ENCODE measurements at regions not wholly inside any gene's neighbourhood (a gene's known extent, or its start where the extent isn't known, plus 50 kb on each side); places are given as distances from the start of the nearest gene placed in this dataset.

DNA sequence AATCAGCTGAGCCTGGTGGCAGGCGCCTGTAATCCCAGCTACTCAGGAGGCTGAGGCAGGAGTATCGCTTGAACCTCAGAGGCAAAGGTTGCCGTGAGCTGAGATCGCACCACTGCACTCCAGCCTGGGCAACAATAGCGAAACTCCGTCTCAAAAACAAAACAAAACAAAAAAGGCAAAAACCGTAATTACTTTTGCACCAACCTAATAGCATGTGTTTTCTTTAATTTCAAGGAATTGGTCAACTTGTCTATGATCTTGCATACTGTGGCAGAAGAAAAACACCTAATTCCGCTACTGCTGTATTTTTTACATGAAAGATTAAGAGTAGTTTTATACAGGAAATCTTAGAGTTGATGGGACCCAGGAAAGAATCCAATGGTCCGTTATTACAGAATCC lies 241.2 kb downstream of the COL4A1 start:
- Histone ChIP-seq H3K36me3 (ENCODE audit: control insufficient read depth in 4 of 4, insufficient read depth in 3 of 4, low read depth in 1 of 4, low read length in 3 of 4) (no peaks in the 10 kb centered on the region), H3K4me1 (ENCODE audit: control insufficient read depth in 4 of 4, insufficient read depth in 4 of 4, low read length in 3 of 4) (peaks cover 12 to 29% (median 20%) of the 10 kb centered on the region in 4 donors)

More for the DNA sequence above, 241.2 kb downstream of the COL4A1 start:
- 95% methylated on average over 9 of the region's 9 CpGs for WGBS
- H3K9me3 ChIP-seq (ENCODE audit: control insufficient read depth in 4 of 4, low read length in 3 of 4): no peaks in the 10 kb centered on the region
- DNase-seq (ENCODE audit: low spot score): no peak
- no peak overlapping the region for H3K27ac ChIP-seq (ENCODE audit: low read depth in 1 of 2, low read length in 2 of 2)
- no peaks in the 10 kb centered on the region for H3K27me3 ChIP-seq (ENCODE audit: control insufficient read depth in 4 of 4, insufficient read depth in 4 of 4, low read length in 3 of 4)
- no peak overlapping the region for H3K9ac ChIP-seq (ENCODE audit: low read depth in 1 of 2, low read length in 2 of 2)
- no peak overlapping the region for H3K4me3 ChIP-seq (ENCODE audit: low read depth in 1 of 3, low read length in 3 of 3)
- no peak for TF ChIP-seq REST (IDR thresholded peaks at IDR 0.05)
- TF ChIP-seq RXRA (IDR thresholded peaks at IDR 0.05): no peak
- no peak for TF ChIP-seq FOXA1 (IDR thresholded peaks at IDR 0.05)
- TF ChIP-seq TAF1 (conservative IDR thresholded peaks at IDR 0.05): no peak
- TF ChIP-seq, protein P1, sequence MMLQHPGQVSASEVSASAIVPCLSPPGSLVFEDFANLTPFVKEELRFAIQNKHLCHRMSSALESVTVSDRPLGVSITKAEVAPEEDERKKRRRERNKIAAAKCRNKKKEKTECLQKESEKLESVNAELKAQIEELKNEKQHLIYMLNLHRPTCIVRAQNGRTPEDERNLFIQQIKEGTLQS (IDR thresholded peaks at IDR 0.05): no peak
- TF ChIP-seq, protein P2, sequence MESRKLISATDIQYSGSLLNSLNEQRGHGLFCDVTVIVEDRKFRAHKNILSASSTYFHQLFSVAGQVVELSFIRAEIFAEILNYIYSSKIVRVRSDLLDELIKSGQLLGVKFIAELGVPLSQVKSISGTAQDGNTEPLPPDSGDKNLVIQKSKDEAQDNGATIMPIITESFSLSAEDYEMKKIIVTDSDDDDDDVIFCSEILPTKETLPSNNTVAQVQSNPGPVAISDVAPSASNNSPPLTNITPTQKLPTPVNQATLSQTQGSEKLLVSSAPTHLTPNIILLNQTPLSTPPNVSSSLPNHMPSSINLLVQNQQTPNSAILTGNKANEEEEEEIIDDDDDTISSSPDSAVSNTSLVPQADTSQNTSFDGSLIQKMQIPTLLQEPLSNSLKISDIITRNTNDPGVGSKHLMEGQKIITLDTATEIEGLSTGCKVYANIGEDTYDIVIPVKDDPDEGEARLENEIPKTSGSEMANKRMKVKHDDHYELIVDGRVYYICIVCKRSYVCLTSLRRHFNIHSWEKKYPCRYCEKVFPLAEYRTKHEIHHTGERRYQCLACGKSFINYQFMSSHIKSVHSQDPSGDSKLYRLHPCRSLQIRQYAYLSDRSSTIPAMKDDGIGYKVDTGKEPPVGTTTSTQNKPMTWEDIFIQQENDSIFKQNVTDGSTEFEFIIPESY (IDR thresholded peaks at IDR 0.05): no peak
- no peak for TF ChIP-seq JUND (IDR thresholded peaks at IDR 0.05)
- TF ChIP-seq YY1 (IDR thresholded peaks at IDR 0.05): no peak
- no peak for TF ChIP-seq HNF4G (IDR thresholded peaks at IDR 0.05)
- TF ChIP-seq CTCF (IDR thresholded peaks at IDR 0.05; ENCODE audit: low read depth, low read length, missing input control): no peak
- no peak for TF ChIP-seq HNF4A (conservative IDR thresholded peaks at IDR 0.05)
- TF ChIP-seq EGR1 (IDR thresholded peaks at IDR 0.05; ENCODE audit: low read depth in 2 of 2): no peak
- TF ChIP-seq MAX (IDR thresholded peaks at IDR 0.05): no peak
- TF ChIP-seq GABPA (IDR thresholded peaks at IDR 0.05 in 1 of 2, conservative IDR thresholded peaks at IDR 0.05 in 1 of 2): no peak
